Transverse colon (tissue), 4 donors: ENCODE measurements at regions not wholly inside any gene's neighbourhood (a gene's known extent, or its start where the extent isn't known, plus 50 kb on each side); places are given as distances from the start of the nearest gene placed in this dataset.

Experiments
- DNase-seq: peaks from one replicate; pipeline ENCODE4 v3.0.0-alpha.2; 2019
- H3K27ac ChIP-seq, 4 donors: fragments of 200-600 bp; sonication (generic); 2 replicates each; pipeline ENCODE4 v1.5.1; 2016 to 2018; ENCODE audit warnings: inconsistent platforms in 4 of 4
- H3K27me3 ChIP-seq: fragments of 200-600 bp; sonication (generic); 2 replicates; pipeline ENCODE4 v1.5.1; 2017; ENCODE audit warnings: inconsistent platforms
- H3K36me3 ChIP-seq, 4 donors: fragments of 200-600 bp; sonication (generic); 2 replicates each; pipeline ENCODE4 v1.5.1; 2017 to 2019; ENCODE audit warnings: inconsistent platforms in 4 of 4
- H3K4me1 ChIP-seq, 4 donors: fragments of 200-600 bp; sonication (generic); 2 replicates each; pipeline ENCODE4 v1.5.1; 2017 to 2020; ENCODE audit warnings: inconsistent platforms in 4 of 4
- H3K4me3 ChIP-seq, 4 donors: fragments of 200-600 bp; sonication (generic); 1 replicate in 1 of 4; 2 replicates in 3 of 4; pipeline versions ENCODE4 v1.5.1 to v1.6.1; 2017 to 2019; ENCODE audit warnings: inconsistent platforms in 4 of 4
- H3K9me3 ChIP-seq, 2 donors: fragments of 200-600 bp; sonication (generic); 2 replicates each; pipeline ENCODE4 v1.5.1; 2017 to 2019; ENCODE audit warnings: inconsistent platforms in 2 of 2
- CTCF ChIP-seq, 5 experiments: fragments of 200-600 bp in 3 of 5; fragments of 450-650 bp in 2 of 5; sonication (generic) in 3 of 5; IDR thresholded peaks; 1 replicate in 2 of 5; 2 replicates in 3 of 5; pipeline ENCODE4 v1.5.1; 2016 to 2017; ENCODE audit warnings: antibody characterized with exemption in 5 of 5, inconsistent platforms in 3 of 5, mild to moderate bottlenecking in 2 of 5, moderate library complexity in 1 of 5
- EP300 ChIP-seq: sonication (generic); formaldehyde crosslinking; IDR thresholded peaks from one replicate; pipeline ENCODE4 v1.6.1; 2017; ENCODE audit warnings: antibody characterized with exemption, low read depth
- POLR2A ChIP-seq: fragments of 450-650 bp; IDR thresholded peaks from one replicate; pipeline ENCODE4 v1.6.1; 2016; ENCODE audit warnings: antibody characterized with exemption, mild to moderate bottlenecking, moderate library complexity
- POLR2AphosphoS5 ChIP-seq, 3 donors: sonication (generic); formaldehyde crosslinking; IDR thresholded peaks; one replicate each; pipeline ENCODE4 v1.6.1; 2016; ENCODE audit warnings: antibody characterized with exemption in 3 of 3
- WGBS, 2 donors: methylation state at CpG; one replicate each; pipeline ENCODE4 v1.1.5; 2018; ENCODE audit warnings: low coverage in 1 of 2; 5-methylcytosine and 5-hydroxymethylcytosine counted together
- in situ Hi-C, 4 donors: fragments of 200-750 bp; cut with MboI; loops; one replicate each; pipeline versions ENCODE4 v1.15.0 to v1.15.1; 2017; ENCODE audit warnings: low sequenced_read_pairs in 3 of 4, low pct_ligation_motif_present in 1 of 4, low pct_unique_long_range_greater_than_20kb in 1 of 4
- intact Hi-C: fragments of 100-400 bp; cut with DNase I; formaldehyde crosslinking; loops from one replicate; pipeline ENCODE4 v1.15.1; 2023; ENCODE audit warnings: low total_unique reads

DNA sequence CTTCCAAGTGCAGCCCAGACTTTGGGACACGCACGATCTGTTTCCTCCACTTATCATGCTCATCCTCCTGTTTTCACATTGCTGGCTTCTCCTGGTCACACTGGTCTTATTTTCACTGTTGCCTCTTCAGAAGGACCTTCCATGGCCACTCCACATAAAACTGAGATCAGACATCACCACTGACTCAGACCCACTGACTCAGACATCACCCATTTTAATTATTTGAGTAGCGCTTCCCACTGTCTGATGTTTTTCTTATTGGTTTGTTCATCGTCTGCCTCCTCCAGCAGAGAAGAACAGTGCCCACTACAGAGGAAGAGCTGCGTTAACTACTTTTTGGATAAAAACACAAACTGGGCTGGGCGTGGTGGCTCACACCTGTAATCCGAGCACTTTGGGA is 270.5 kb upstream of the PWP1 start:
- H3K9me3 ChIP-seq, result no peaks in the 10 kb centered on the region
- TF ChIP-seq CTCF (IDR thresholded peaks at IDR 0.05) (no peak), POLR2AphosphoS5 (IDR thresholded peaks at IDR 0.05) (no peak), EP300 (no peak), POLR2A (no peak)
- no peak overlapping the region for H3K4me3 ChIP-seq
- 91 to 100% methylated on average over 2 to 7 of the region's 7 CpGs for WGBS, 2 donors
- no peak overlapping the region for H3K27ac ChIP-seq
- no peaks in the 10 kb centered on the region for H3K4me1 ChIP-seq
- no peak for DNase-seq
- H3K36me3 ChIP-seq, result no peaks in the 10 kb centered on the region
- H3K27me3 ChIP-seq, result no peaks in the 10 kb centered on the region
- in situ Hi-C loops, result loop anchor here in 3 of 4 donors (25.0 kb wide), 1 partner anchor 278 kb away; no protein-coding TSS in a partner anchor
- intact Hi-C loops, result no loop called here

GRCh38 chr12:107415834-107416233 is 269.8 kb upstream of the PWP1 start:
- no peaks in the 10 kb centered on the region for H3K9me3 ChIP-seq
- in situ Hi-C loops (loop anchor here in 3 of 4 donors (25.0 kb wide), 1 partner anchor 279 kb away; no protein-coding TSS in a partner anchor), intact Hi-C loops (no loop called here)

DNA sequence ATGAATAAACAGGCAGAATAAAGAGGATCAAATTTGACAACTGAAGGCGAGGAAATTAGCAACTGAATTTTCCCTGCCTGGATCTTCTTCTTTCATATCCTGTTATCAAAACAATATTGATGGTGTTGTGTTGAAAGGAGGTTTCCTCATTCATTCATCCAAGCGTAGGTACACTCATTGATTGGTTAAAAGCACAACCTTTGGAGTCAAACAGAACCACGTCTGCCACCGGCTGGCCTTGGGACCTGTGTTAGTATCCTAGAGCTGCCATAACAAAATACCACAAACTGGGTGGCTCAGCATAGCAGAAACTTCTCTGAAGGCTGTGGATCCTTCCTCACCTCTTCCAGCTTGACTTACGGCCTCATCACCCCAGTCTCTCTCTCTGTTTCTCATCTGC is 268.6 kb upstream of the PWP1 start:
- Histone ChIP-seq H3K36me3 (no peaks in the 10 kb centered on the region), H3K4me3 (no peak overlapping the region), H3K27ac (no peak overlapping the region), H3K9me3 (no peaks in the 10 kb centered on the region), H3K27me3 (no peaks in the 10 kb centered on the region), H3K4me1 (no peaks in the 10 kb centered on the region)
- TF ChIP-seq POLR2A, result no peak
- TF ChIP-seq EP300, result no peak
- TF ChIP-seq POLR2AphosphoS5 (IDR thresholded peaks at IDR 0.05), result no peak
- TF ChIP-seq CTCF (IDR thresholded peaks at IDR 0.05), result no peak
- in situ Hi-C loops (loop anchor here in 3 of 4 donors (25.0 kb wide), 1 partner anchor 280 kb away; no protein-coding TSS in a partner anchor), intact Hi-C loops (no loop called here)
- WGBS, 2 donors, result 80 to 84% methylated on average over 5 of the region's 5 CpGs
- DNase-seq, result no peak

More at GRCh38 chr12:107415834-107416233, 269.8 kb upstream of the PWP1 start:
- Histone ChIP-seq H3K36me3 (no peaks in the 10 kb centered on the region), H3K27ac (no peak overlapping the region), H3K4me1 (no peaks in the 10 kb centered on the region), H3K4me3 (no peak overlapping the region), H3K27me3 (no peaks in the 10 kb centered on the region)
- no peak for TF ChIP-seq POLR2A
- no peak for TF ChIP-seq EP300
- TF ChIP-seq POLR2AphosphoS5 (IDR thresholded peaks at IDR 0.05), result no peak
- no peak for TF ChIP-seq CTCF (IDR thresholded peaks at IDR 0.05)
- no peak for DNase-seq
- WGBS, 2 donors, result 79% methylated on average over 8 of the region's 8 CpGs; no CpG with 5 or more reads in 1 of the 2 donors

GRCh38 chr12:107418981-107419380 is 266.6 kb upstream of the PWP1 start:
- H3K4me1 ChIP-seq, result no peaks in the 10 kb centered on the region
- H3K27me3 ChIP-seq, result no peaks in the 10 kb centered on the region
- intact Hi-C loops (no loop called here), in situ Hi-C loops (loop anchor here in 3 of 4 donors (25.0 kb wide), 1 partner anchor 282 kb away; no protein-coding TSS in a partner anchor)
- no peak overlapping the region for H3K4me3 ChIP-seq
- TF ChIP-seq POLR2A (no peak), POLR2AphosphoS5 (IDR thresholded peaks at IDR 0.05) (no peak), CTCF (IDR thresholded peaks at IDR 0.05) (no peak), EP300 (no peak)
- H3K27ac ChIP-seq, result no peak overlapping the region
- no peak for DNase-seq
- no peaks in the 10 kb centered on the region for H3K36me3 ChIP-seq
- no peaks in the 10 kb centered on the region for H3K9me3 ChIP-seq
